ENCODE measurements at regions not wholly inside any gene's neighbourhood (a gene's known extent, or its start where the extent isn't known, plus 50 kb on each side); places are given as distances from the start of the nearest gene placed in this dataset.

GRCh38 chr2:121869873-121870272 lies 114.4 kb downstream of the TSN start:
- intact Hi-C loops (cut with DNase I) = no loop called here
- Histone ChIP-seq H3K9me3 (no peaks in the 10 kb centered on the region), H3K27ac (no peak overlapping the region), H3K36me3 (replicated peaks in 1 of 2; ENCODE audit: insufficient read depth in 1 of 2, low read depth in 2 of 2) (no peaks in the 10 kb centered on the region), H3K27me3 (no peaks in the 10 kb centered on the region), H3K4me3 (no peak overlapping the region), H3K4me1 (no peaks in the 10 kb centered on the region)
- ATAC-seq (no peak), DNase-seq (no peak)
- WGBS, 2 donors = 66 to 72% methylated on average over 5 of the region's 5 CpGs
- TF ChIP-seq, protein P1, sequence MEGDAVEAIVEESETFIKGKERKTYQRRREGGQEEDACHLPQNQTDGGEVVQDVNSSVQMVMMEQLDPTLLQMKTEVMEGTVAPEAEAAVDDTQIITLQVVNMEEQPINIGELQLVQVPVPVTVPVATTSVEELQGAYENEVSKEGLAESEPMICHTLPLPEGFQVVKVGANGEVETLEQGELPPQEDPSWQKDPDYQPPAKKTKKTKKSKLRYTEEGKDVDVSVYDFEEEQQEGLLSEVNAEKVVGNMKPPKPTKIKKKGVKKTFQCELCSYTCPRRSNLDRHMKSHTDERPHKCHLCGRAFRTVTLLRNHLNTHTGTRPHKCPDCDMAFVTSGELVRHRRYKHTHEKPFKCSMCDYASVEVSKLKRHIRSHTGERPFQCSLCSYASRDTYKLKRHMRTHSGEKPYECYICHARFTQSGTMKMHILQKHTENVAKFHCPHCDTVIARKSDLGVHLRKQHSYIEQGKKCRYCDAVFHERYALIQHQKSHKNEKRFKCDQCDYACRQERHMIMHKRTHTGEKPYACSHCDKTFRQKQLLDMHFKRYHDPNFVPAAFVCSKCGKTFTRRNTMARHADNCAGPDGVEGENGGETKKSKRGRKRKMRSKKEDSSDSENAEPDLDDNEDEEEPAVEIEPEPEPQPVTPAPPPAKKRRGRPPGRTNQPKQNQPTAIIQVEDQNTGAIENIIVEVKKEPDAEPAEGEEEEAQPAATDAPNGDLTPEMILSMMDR (IDR thresholded peaks at IDR 0.05) = no peak
- no peak for TF ChIP-seq POLR2A (IDR thresholded peaks at IDR 0.05)

DNA sequence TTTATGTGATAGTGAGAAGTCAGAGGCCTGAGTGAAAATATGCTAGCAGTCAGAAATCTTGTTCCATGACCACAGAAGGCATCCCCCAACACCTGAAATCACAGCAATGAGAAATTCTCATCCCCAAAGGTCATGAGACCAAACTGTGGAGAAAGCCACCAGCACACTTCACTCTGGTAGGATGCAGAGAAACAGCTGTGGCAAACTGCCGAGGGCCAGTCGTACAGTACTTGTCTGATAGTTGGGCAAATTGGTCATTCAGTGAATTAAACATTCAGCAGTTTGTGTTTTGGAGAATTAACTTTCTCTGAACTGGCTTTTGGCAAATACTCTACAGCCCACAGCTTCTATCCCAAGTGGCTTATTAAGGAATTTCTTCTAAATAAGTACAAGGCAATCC lies 117.2 kb downstream of the TSN start:
- ATAC-seq = no peak

GRCh38 chr2:121873864-121874263 lies 118.4 kb downstream of the TSN start:
- no peak for DNase-seq
- no peak for TF ChIP-seq POLR2A (IDR thresholded peaks at IDR 0.05)
- TF ChIP-seq, protein P1 (IDR thresholded peaks at IDR 0.05) = no peak
- no peak for ATAC-seq
- H3K36me3 ChIP-seq (replicated peaks in 1 of 2; ENCODE audit: insufficient read depth in 1 of 2, low read depth in 2 of 2) = no peaks in the 10 kb centered on the region
- no peaks in the 10 kb centered on the region for H3K9me3 ChIP-seq
- no peaks in the 10 kb centered on the region for H3K4me1 ChIP-seq
- 55 to 69% methylated on average over 7 of the region's 7 CpGs for WGBS, 2 donors
- H3K27me3 ChIP-seq = no peaks in the 10 kb centered on the region
- H3K27ac ChIP-seq = no peak overlapping the region
- intact Hi-C loops (cut with DNase I) = no loop called here
- no peak overlapping the region for H3K4me3 ChIP-seq

More for the DNA sequence above, 117.2 kb downstream of the TSN start:
- Histone ChIP-seq H3K4me3 (no peak overlapping the region), H3K4me1 (no peaks in the 10 kb centered on the region), H3K27ac (no peak overlapping the region), H3K27me3 (no peaks in the 10 kb centered on the region), H3K36me3 (replicated peaks in 1 of 2; ENCODE audit: insufficient read depth in 1 of 2, low read depth in 2 of 2) (no peaks in the 10 kb centered on the region), H3K9me3 (no peaks in the 10 kb centered on the region)
- intact Hi-C loops (cut with DNase I) = no loop called here
- no peak for DNase-seq
- 76 to 89% methylated on average over 2 of the region's 2 CpGs for WGBS, 2 donors
- TF ChIP-seq POLR2A (IDR thresholded peaks at IDR 0.05) = no peak
- TF ChIP-seq, protein P1 (IDR thresholded peaks at IDR 0.05) = no peak

GRCh38 chr2:121875585-121876185 lies 120.2 kb downstream of the TSN start:
- no peak for TF ChIP-seq POLR2A (IDR thresholded peaks at IDR 0.05)
- TF ChIP-seq, protein P1 (IDR thresholded peaks at IDR 0.05) = no peak
- H3K36me3 ChIP-seq (replicated peaks in 1 of 2; ENCODE audit: insufficient read depth in 1 of 2, low read depth in 2 of 2) = no peaks in the 10 kb centered on the region
- no peak overlapping the region for H3K4me3 ChIP-seq
- H3K27ac ChIP-seq = no peak overlapping the region
- WGBS, 2 donors = 68 to 72% methylated on average over 2 of the region's 2 CpGs
- ATAC-seq (no peak), DNase-seq (no peak)
- intact Hi-C loops (cut with DNase I) = no loop called here
- no peaks in the 10 kb centered on the region for H3K27me3 ChIP-seq
- H3K4me1 ChIP-seq = no peaks in the 10 kb centered on the region
- no peaks in the 10 kb centered on the region for H3K9me3 ChIP-seq

DNA sequence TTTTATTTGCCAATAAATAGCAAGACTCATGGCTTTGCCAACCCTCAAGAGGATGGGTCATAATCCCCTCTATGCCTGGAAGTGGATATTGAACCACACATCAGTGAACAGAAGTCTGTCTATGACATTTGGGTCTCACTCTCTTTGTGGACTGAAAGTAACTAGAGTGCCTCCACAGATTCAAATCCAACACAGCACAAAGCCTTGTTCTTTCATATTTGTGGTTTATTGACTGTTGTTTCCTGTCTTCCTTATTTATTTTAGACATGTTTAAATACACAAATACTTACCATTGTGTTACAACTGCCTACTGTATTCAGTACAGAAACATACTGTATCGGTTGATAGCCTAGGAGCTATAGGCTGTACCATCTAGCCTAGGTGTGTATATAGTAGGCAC lies 121.9 kb downstream of the TSN start:
- WGBS, 2 donors = 88 to 92% methylated on average over 1 of the region's 1 CpG
- TF ChIP-seq, protein P1 (IDR thresholded peaks at IDR 0.05) = no peak
- TF ChIP-seq POLR2A (IDR thresholded peaks at IDR 0.05) = no peak
- no peak for ATAC-seq

More for the DNA sequence above, 121.9 kb downstream of the TSN start:
- DNase-seq = no peak
- no peak overlapping the region for H3K27ac ChIP-seq
- no peaks in the 10 kb centered on the region for H3K4me1 ChIP-seq
- H3K36me3 ChIP-seq (replicated peaks in 1 of 2; ENCODE audit: insufficient read depth in 1 of 2, low read depth in 2 of 2) = no peaks in the 10 kb centered on the region
- no peaks in the 10 kb centered on the region for H3K27me3 ChIP-seq
- intact Hi-C loops (cut with DNase I) = no loop called here
- H3K4me3 ChIP-seq = no peak overlapping the region
- H3K9me3 ChIP-seq = no peaks in the 10 kb centered on the region

Data from body of pancreas (tissue), 4 donors.